ENCODE measurements at regions not wholly inside any gene's neighbourhood (a gene's known extent, or its start where the extent isn't known, plus 50 kb on each side); places are given as distances from the start of the nearest gene placed in this dataset.

GRCh38 chr3:101074518-101074917 lies 81.3 kb upstream of the ABI3BP start:
- no peak overlapping the region for H3K4me3 Mint-ChIP-seq (ENCODE audit: unreplicated experiment)
- H3K27me3 Mint-ChIP-seq (ENCODE audit: insufficient read depth, unreplicated experiment): no peaks in the 10 kb centered on the region
- no peaks in the 10 kb centered on the region for H3K36me3 Mint-ChIP-seq (ENCODE audit: insufficient read depth, unreplicated experiment)
- CTCF ChIA-PET: no interaction called here
- BruUV-seq (replicated peaks): no TSS peak
- POLR2A ChIA-PET: no interaction called here
- no peak for TF ChIP-seq CTCF (IDR thresholded peaks at IDR 0.05; ENCODE audit: unreplicated experiment)
- no peak overlapping the region for H3K27ac Mint-ChIP-seq (ENCODE audit: low read depth, unreplicated experiment)
- H3K4me1 Mint-ChIP-seq (ENCODE audit: insufficient read depth, unreplicated experiment): peaks cover 12% of the 10 kb centered on the region
- H3K9me3 Mint-ChIP-seq (ENCODE audit: unreplicated experiment): peaks cover 8% of the 10 kb centered on the region
- intact Hi-C loops (cut with micrococcal nuclease): no loop called here
- DNase-seq (ENCODE audit: unreplicated experiment): no peak

GRCh38 chr3:101072300-101072699 lies 79.1 kb upstream of the ABI3BP start:
- ChIA-PET CTCF (interaction anchor here (0.7 to 1.2 kb wide), 2 partner anchors 117 to 180 kb away, joined by 4 to 6 read pairs; no protein-coding TSS in a partner anchor), POLR2A (interaction anchor here (0.6 to 2.1 kb wide), 3 partner anchors 9 to 34 kb away, joined by 3 to 6 read pairs (median 4); no protein-coding TSS in a partner anchor)
- Mint-ChIP-seq H3K9me3 (ENCODE audit: unreplicated experiment) (peaks cover 8% of the 10 kb centered on the region), H3K27me3 (ENCODE audit: insufficient read depth, unreplicated experiment) (no peaks in the 10 kb centered on the region), H3K27ac (ENCODE audit: low read depth, unreplicated experiment) (peak overlapping the region; percentile 73), H3K4me3 (ENCODE audit: unreplicated experiment) (no peak overlapping the region), H3K36me3 (ENCODE audit: insufficient read depth, unreplicated experiment) (no peaks in the 10 kb centered on the region), H3K4me1 (ENCODE audit: insufficient read depth, unreplicated experiment) (peaks cover 12% of the 10 kb centered on the region)
- BruUV-seq (replicated peaks): no TSS peak
- no peak for TF ChIP-seq CTCF (IDR thresholded peaks at IDR 0.05; ENCODE audit: unreplicated experiment)
- no peak for DNase-seq (ENCODE audit: unreplicated experiment)
- intact Hi-C loops (cut with micrococcal nuclease): loop anchor here (2.0 kb wide), 1 partner anchor 125 kb away; no protein-coding TSS in a partner anchor

- intact Hi-C loops (cut with micrococcal nuclease): no loop called here
- H3K27me3 Mint-ChIP-seq (ENCODE audit: insufficient read depth, unreplicated experiment): no peaks in the 10 kb centered on the region
- H3K36me3 Mint-ChIP-seq (ENCODE audit: insufficient read depth, unreplicated experiment): no peaks in the 10 kb centered on the region
- H3K27ac Mint-ChIP-seq (ENCODE audit: low read depth, unreplicated experiment): peak overlapping the region; percentile 73
- peaks cover 24% of the 10 kb centered on the region for H3K4me1 Mint-ChIP-seq (ENCODE audit: insufficient read depth, unreplicated experiment)
- ChIA-PET CTCF (interaction anchor here (0.5 to 1.6 kb wide), 3 partner anchors 20 to 377 kb away, joined by 3 to 15 read pairs (median 3); no protein-coding TSS in a partner anchor), POLR2A (no interaction called here)
- DNase-seq (ENCODE audit: unreplicated experiment): no peak
- BruUV-seq (replicated peaks): no TSS peak
- TF ChIP-seq CTCF (IDR thresholded peaks at IDR 0.05; ENCODE audit: unreplicated experiment): no peak
- H3K4me3 Mint-ChIP-seq (ENCODE audit: unreplicated experiment): no peak overlapping the region
- H3K9me3 Mint-ChIP-seq (ENCODE audit: unreplicated experiment): peaks cover 8% of the 10 kb centered on the region
Measured at GRCh38 chr3:101070799-101071121, 77.5 kb upstream of the ABI3BP start.

GRCh38 chr3:101069901-101070798 lies 76.9 kb upstream of the ABI3BP start:
- Mint-ChIP-seq H3K4me1 (ENCODE audit: insufficient read depth, unreplicated experiment) (peaks cover 29% of the 10 kb centered on the region), H3K27me3 (ENCODE audit: insufficient read depth, unreplicated experiment) (no peaks in the 10 kb centered on the region), H3K27ac (ENCODE audit: low read depth, unreplicated experiment) (peak overlapping the region; percentile 73), H3K9me3 (ENCODE audit: unreplicated experiment) (peaks cover 8% of the 10 kb centered on the region), H3K36me3 (ENCODE audit: insufficient read depth, unreplicated experiment) (no peaks in the 10 kb centered on the region), H3K4me3 (ENCODE audit: unreplicated experiment) (no peak overlapping the region)
- TF ChIP-seq CTCF (IDR thresholded peaks at IDR 0.05; ENCODE audit: unreplicated experiment): peak; percentile 23
- DNase-seq (ENCODE audit: unreplicated experiment): peak; percentile 52
- CTCF ChIA-PET: interaction anchor here (0.5 to 1.6 kb wide), 7 partner anchors 21 to 376 kb away, joined by 3 to 15 read pairs (median 3); no protein-coding TSS in a partner anchor
- intact Hi-C loops (cut with micrococcal nuclease): no loop called here
- POLR2A ChIA-PET: interaction anchor here (0.6 to 1.2 kb wide), 3 partner anchors 18 to 503 kb away, joined by 3 to 4 read pairs (median 3); no protein-coding TSS in a partner anchor
- no TSS peak for BruUV-seq (replicated peaks)

Data from MCF 10A (cell line).